Stomach (tissue), 4 donors: ENCODE measurements at regions not wholly inside any gene's neighbourhood (a gene's known extent, or its start where the extent isn't known, plus 50 kb on each side); places are given as distances from the start of the nearest gene placed in this dataset.

Source experiments
- POLR2A ChIP-seq, 4 donors: fragments of 450-650 bp; IDR thresholded peaks; one replicate each; pipeline ENCODE4 v1.6.1; 2016; ENCODE audit warnings: antibody characterized with exemption in 4 of 4, control low read depth in 2 of 4, mild to moderate bottlenecking in 1 of 4, moderate library complexity in 1 of 4
- TF ChIP-seq, protein P1 (sequence below), 7 experiments: fragments of 450-650 bp in 4 of 7; fragments of 200-600 bp in 3 of 7; sonication (generic) in 3 of 7; IDR thresholded peaks; one replicate each; pipeline ENCODE4 v1.5.1; 2016 to 2019; ENCODE audit warnings: antibody characterized with exemption in 7 of 7, control low read depth in 2 of 7, mild to moderate bottlenecking in 1 of 7

DNA sequence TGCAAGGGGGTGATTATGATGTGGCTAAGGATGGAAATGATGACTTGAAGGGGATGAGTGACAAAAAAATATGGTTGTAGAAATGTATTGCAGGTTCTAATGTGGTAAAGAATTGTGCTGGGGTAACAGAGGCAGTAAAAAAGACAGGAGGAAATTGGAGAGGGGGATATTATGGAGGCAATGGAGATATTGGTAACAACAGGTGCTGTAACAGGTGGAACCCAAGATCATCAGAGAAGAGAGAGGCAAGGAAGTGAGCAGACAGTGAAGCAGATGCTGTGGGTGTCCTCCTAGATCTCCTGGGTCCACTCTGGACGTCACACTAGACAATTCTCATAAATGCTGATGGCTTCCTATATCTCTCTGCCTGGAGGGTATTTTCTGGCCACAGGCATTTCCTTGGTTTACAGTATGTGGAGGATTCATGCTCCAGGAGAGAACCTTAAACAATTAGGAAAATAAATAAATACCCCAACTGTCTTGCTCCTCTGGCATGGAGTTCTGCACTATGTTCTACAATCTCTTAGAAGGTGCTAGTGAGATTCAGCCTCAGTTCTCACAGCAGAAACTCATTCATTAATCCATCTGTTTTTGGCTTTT is 620.3 kb upstream of the PLXNA2 start:
- TF ChIP-seq, protein P1, sequence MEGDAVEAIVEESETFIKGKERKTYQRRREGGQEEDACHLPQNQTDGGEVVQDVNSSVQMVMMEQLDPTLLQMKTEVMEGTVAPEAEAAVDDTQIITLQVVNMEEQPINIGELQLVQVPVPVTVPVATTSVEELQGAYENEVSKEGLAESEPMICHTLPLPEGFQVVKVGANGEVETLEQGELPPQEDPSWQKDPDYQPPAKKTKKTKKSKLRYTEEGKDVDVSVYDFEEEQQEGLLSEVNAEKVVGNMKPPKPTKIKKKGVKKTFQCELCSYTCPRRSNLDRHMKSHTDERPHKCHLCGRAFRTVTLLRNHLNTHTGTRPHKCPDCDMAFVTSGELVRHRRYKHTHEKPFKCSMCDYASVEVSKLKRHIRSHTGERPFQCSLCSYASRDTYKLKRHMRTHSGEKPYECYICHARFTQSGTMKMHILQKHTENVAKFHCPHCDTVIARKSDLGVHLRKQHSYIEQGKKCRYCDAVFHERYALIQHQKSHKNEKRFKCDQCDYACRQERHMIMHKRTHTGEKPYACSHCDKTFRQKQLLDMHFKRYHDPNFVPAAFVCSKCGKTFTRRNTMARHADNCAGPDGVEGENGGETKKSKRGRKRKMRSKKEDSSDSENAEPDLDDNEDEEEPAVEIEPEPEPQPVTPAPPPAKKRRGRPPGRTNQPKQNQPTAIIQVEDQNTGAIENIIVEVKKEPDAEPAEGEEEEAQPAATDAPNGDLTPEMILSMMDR (IDR thresholded peaks at IDR 0.05) = no peak
- no peak for TF ChIP-seq POLR2A (IDR thresholded peaks at IDR 0.05)
